NCI-H146 (cell line): ENCODE measurements at regions not wholly inside any gene's neighbourhood (a gene's known extent, or its start where the extent isn't known, plus 50 kb on each side); places are given as distances from the start of the nearest gene placed in this dataset.
"Not testable (repeated sequence)": the region's sequence is repeated elsewhere in the genome, so short reads cannot be mapped to it uniquely, and the experiment has no call there.

Source experiments
- DNase-seq: peaks from one replicate; lab custom pipeline; 2025; lab: John Stamatoyannopoulos, UW

- DNase-seq: not testable (repeated sequence)
Measured at GRCh38 chr19:23984911-23985310, 70.2 kb downstream of the ZNF726 start.

DNA sequence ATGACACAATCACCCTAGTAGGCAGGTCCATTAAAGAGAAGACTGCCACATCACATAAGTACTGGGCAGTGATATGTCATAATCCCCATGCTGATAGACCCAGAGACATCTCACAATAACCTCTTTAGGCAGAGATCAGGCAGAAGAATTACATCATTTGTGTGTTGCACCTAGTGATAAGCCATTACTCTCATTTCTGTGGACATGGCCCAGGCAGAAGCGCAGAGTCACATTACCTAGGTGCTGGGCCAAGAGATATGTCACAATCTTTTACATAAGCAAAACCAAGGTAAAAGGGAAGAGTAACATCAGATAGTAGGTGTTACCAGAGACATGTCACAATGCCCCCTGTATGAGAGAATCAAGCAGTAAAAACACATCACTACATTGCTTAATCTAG lies 71.9 kb downstream of the ZNF726 start:
- no peak for DNase-seq

DNA sequence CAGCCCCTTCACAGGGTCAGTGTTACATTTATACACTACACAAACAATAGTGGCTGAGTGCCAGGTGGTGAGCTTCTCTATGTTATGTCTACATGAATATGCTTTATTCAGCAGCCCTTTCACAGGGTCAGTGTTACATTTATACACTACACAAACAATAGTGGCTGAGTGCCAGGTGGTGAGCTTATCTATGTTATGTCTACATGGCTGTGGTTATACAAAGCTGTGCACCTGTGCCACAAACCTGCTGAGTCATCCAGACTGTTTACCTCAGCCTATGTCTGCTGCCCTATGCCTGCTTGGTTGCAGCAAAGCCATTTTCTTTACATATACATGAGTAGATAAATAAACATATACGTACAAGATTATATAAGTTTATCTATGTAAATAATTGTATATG lies 76.5 kb downstream of the ZNF726 start:
- DNase-seq: peak; percentile 99

GRCh38 chr19:23992348-23992747 lies 77.7 kb downstream of the ZNF726 start:
- no peak for DNase-seq

DNA sequence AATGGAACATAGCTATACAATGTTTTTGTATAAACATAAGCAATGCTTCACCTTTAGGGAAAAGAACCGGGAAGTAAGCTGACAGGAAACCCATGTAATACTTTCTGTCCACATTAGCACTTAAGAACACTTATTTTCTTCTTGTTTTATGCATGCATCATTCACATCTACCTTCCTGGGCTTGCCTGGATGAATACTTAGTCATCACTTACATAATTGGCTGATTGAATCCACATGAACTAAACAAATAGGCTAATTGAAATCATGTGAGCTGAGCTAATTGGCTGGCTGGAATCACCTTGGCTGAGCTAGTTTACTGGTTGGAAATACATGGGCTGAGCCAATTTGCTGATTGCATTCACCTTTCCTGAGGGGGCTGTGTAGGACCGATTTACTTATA lies 78.8 kb downstream of the ZNF726 start:
- peak; percentile 5 for DNase-seq

DNA sequence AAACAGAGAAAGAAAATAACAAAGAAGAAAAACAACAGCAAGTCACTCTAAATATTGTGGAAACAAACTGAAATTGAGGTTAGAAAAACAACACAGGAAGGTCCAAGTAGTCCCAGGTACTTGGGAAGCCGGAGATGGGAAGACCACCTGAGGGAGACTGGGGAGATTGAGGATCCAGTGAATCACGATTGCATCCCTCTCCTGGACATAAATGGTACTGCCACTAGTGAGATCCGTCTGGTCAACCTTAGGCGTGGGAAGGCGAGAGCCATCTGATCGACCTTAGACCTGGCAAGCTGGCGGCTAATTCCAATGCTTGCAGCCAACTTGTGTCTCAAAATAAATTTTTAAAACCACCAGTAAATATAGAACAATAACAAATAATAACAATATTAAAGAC lies 81.9 kb downstream of the ZNF726 start:
- no peak for DNase-seq

GRCh38 chr19:23998568-23998967 lies 83.9 kb downstream of the ZNF726 start:
- DNase-seq: no peak

GRCh38 chr19:23999821-24000610 lies 85.3 kb downstream of the ZNF726 start:
- peak; percentile 98 for DNase-seq

GRCh38 chr19:24000656-24001055 lies 86.0 kb downstream of the ZNF726 start:
- DNase-seq: peak; percentile 88

- no peak for DNase-seq
Measured at GRCh38 chr19:24002256-24002945, 84.6 kb upstream of the ZNF254 start.

GRCh38 chr19:24003537-24003936 lies 83.5 kb upstream of the ZNF254 start:
- no peak for DNase-seq

DNA sequence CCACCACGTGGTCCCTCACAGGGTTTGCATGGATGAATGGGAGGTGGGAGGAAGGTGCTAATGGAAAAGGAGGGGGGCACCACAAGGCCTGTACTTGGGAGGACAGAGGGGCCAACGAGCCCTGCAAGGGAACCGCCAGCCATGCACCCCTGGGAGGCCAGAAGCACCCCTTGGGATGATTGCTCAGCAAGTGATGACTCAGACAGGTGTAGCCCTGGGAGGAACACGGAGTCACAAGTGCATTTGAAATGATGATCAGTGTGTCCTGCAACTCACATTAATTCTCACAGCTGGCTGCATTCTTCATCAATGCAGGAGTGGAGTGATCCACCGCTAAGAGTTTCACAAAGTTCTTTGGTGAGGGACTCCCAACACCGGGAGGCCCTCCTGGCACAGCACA lies 82.8 kb upstream of the ZNF254 start:
- peak; percentile 13 for DNase-seq

- peak; percentile 89 for DNase-seq
Measured at GRCh38 chr19:24029941-24030636, 56.9 kb upstream of the ZNF254 start.

DNA sequence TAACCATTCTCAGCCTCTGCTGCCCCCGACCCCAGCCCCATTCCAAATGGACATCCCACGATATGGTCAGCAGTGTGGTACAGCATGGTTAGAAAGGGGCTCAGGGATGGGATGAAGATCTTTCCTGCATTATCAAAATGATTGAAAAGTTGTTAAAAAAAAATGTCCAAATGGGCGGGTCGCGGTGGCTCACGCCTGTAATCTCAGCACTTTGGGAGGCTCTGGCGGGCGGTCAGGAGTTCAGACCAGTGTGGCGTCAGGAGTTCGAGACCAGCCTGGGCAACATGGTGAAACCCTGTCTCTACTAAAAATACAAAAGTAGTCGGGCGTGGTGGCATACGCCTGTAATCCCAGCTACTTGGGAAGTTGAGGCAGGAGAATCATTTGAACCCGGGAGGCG lies 54.3 kb upstream of the ZNF254 start:
- no peak for DNase-seq

DNA sequence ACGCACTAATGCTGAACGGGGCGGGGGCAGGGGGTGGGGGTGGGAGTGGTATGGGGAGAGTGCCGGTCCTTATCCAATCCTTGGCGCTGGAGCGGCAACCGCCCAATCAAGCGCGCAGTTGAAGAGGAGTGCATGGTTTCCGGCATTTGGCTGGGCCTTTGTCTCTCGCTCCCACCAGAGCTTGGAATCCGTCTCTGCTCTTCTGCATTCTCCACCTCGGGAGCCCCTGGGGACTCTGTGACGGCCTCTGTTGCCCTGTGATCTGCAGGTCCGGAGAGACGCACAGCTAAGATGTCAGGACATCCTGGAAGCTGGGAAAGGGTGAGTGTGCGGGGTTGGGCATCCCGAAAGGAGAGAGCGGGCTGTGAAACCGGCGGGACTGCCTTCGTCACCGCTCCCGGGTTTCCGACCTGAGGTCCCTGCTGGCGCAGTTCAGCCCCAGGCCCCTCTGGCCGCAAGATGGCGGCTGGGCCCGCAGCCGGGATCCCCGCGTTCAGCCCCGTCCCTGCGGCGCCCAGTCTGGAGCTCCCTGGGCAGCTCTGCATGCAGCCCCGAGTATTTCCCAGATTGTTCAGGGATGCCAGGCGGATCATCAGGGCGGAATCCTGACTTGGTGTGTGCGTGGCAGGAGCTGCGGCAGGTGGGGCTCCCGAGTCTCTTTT lies 53.6 kb upstream of the ZNF254 start:
- peak; percentile 97 for DNase-seq

- DNase-seq: peak; percentile 62
Measured at GRCh38 chr19:24033963-24034342, 53.0 kb upstream of the ZNF254 start.

GRCh38 chr19:24035261-24035880 lies 51.6 kb upstream of the ZNF254 start:
- DNase-seq: not testable (repeated sequence)
